GM12878 (cell line): ENCODE measurements at regions not wholly inside any gene's neighbourhood (a gene's known extent, or its start where the extent isn't known, plus 50 kb on each side); places are given as distances from the start of the nearest gene placed in this dataset.

ENCODE experiments used
- ATAC-seq: fragments of 200-7000 bp; cut with Tn5 transposase; 3 replicates; pipeline ENCODE4 v1.9.1; 2020; ENCODE audit warnings: mild to moderate bottlenecking, moderate library complexity
- BruUV-seq: library from RNA; stranded (reverse); fragments of 400-500 nt; replicated peaks from 2 replicates; lab custom pipeline; 2021; lab: Mats Ljungman, UMichigan
- CTCF ChIA-PET: fragments of 300-600 bp; sonication (Branson Sonifier 250); formaldehyde crosslinking; extraction: SDS; loops from one replicate; lab custom pipeline; 2021; ENCODE audit warnings: inconsistent platforms; lab: Yijun Ruan, JAX
- POLR2A ChIA-PET: fragments of 350-600 bp; formaldehyde crosslinking; extraction: SDS; loops from one replicate; lab custom pipeline; 2021; ENCODE audit warnings: inconsistent platforms; lab: Charles Lee
- RAD21 ChIA-PET: fragments of 300-600 bp; sonication (Branson Sonifier 250); formaldehyde crosslinking; loops from one replicate; lab custom pipeline; 2023; ENCODE audit warnings: antibody characterized with exemption; ENCODE audit not compliant: unreplicated experiment; lab: Charles Lee
- SMC1A ChIA-PET: fragments of 300-600 bp; sonication (Branson Sonifier 250); formaldehyde crosslinking; loops from one replicate; lab custom pipeline; 2023; ENCODE audit not compliant: unreplicated experiment, uncharacterized antibody; lab: Charles Lee
- DNase-seq: peaks from one replicate; pipeline ENCODE4 v3.0.0-alpha.2; 2011; ENCODE audit warnings: low read depth, low spot score
- FAIRE-seq: peaks from 3 replicates; lab custom pipeline; 2011; peaks lifted over from hg19 to GRCh38; lab: Jason Lieb, UNC
- H2AFZ ChIP-seq: 2 replicates; pipeline ENCODE4 v1.6.0; 2011; ENCODE audit warnings: low read depth, low read length, control low read depth; ENCODE audit not compliant: control insufficient read depth
- H3K27ac ChIP-seq: 2 replicates; pipeline ENCODE4 v1.5.1; 2011; ENCODE audit warnings: control low read depth; ENCODE audit not compliant: control insufficient read depth, insufficient read depth
- H3K27me3 ChIP-seq, 2 experiments: replicated peaks in 1 of 2; 2 replicates each; pipeline versions ENCODE4 v1.6.0 to v1.6.1; 2011; ENCODE audit warnings: low read length in 1 of 2; ENCODE audit not compliant: control insufficient read depth in 2 of 2, insufficient read depth in 2 of 2
- H3K36me3 ChIP-seq, 2 experiments: 2 replicates each; pipeline ENCODE4 v1.5.1; 2011; ENCODE audit warnings: low read length in 1 of 2; ENCODE audit not compliant: control insufficient read depth in 2 of 2, insufficient read depth in 2 of 2
- H3K4me1 ChIP-seq: 2 replicates; pipeline ENCODE4 v1.6.1; 2011; ENCODE audit warnings: mild to moderate bottlenecking, low read length, moderate library complexity, mixed read lengths; ENCODE audit not compliant: control insufficient read depth, insufficient read depth
- H3K4me2 ChIP-seq: 2 replicates; pipeline ENCODE4 v1.6.0; 2011; ENCODE audit warnings: control low read depth; ENCODE audit not compliant: control insufficient read depth, insufficient read depth
- H3K4me3 ChIP-seq: fragments of 200-600 bp; sonication (generic); 2 replicates; pipeline ENCODE4 v1.5.1; 2016
- H3K79me2 ChIP-seq: 2 replicates; pipeline ENCODE4 v1.6.0; 2011; ENCODE audit warnings: low read length; ENCODE audit not compliant: control insufficient read depth, insufficient read depth
- H3K9ac ChIP-seq: 2 replicates; pipeline ENCODE4 v1.8.0; 2011; ENCODE audit warnings: low read length, control low read depth, mixed read lengths; ENCODE audit not compliant: control insufficient read depth, insufficient read depth
- H3K9me3 ChIP-seq: replicated peaks from 3 replicates; pipeline ENCODE4 v1.5.1; 2011; ENCODE audit warnings: mild to moderate bottlenecking, low read length; ENCODE audit not compliant: control insufficient read depth, insufficient read depth
- H4K20me1 ChIP-seq: 2 replicates; pipeline ENCODE4 v1.6.0; 2011; ENCODE audit not compliant: control insufficient read depth, insufficient read depth
- CHD1 ChIP-seq: IDR thresholded peaks from 2 replicates; pipeline ENCODE4 v1.6.1; 2012; ENCODE audit warnings: low read depth, low read length, improper control_type of control experiment
- EED ChIP-seq: sonication (generic); IDR thresholded peaks from 2 replicates; pipeline ENCODE4 v1.6.1; 2016; ENCODE audit warnings: antibody characterized with exemption, low read depth
- FOXM1 ChIP-seq: IDR thresholded peaks from 2 replicates; pipeline ENCODE4 v1.6.1; 2012; ENCODE audit warnings: low read depth, mild to moderate bottlenecking, inconsistent platforms, low read length, moderate library complexity
- IKZF2 ChIP-seq, 2 experiments: fragments of 450-650 bp; IDR thresholded peaks; 2 replicates each; pipeline ENCODE4 v1.6.1; 2017; ENCODE audit warnings: mild to moderate bottlenecking in 2 of 2, moderate library complexity in 2 of 2
- JUNB ChIP-seq: IDR thresholded peaks from 2 replicates; pipeline ENCODE4 v1.6.1; 2016; ENCODE audit warnings: antibody characterized with exemption, mild to moderate bottlenecking
- JUND ChIP-seq: IDR thresholded peaks from 2 replicates; pipeline ENCODE4 v1.6.1; 2012; ENCODE audit warnings: low read depth, mild to moderate bottlenecking, low read length, improper control_type of control experiment, moderate library complexity
- in situ Hi-C: fragments of 300-500 bp; cut with MboI; formaldehyde crosslinking; loops from 9 replicates; pipeline ENCODE4 v1.14.3; 2018; ENCODE audit warnings: mixed read lengths
- intact Hi-C: fragments of 100-400 bp; cut with micrococcal nuclease; formaldehyde crosslinking; loops from one replicate; pipeline ENCODE4 v1.14.2; 2022; ENCODE audit not compliant: unreplicated experiment
- TF ChIP-seq, protein P1 (sequence below): IDR thresholded peaks from 2 replicates; pipeline ENCODE4 v1.6.1; 2011; ENCODE audit warnings: borderline replicate concordance, low read depth, mild to moderate bottlenecking, moderate library complexity, low read length; ENCODE audit not compliant: insufficient read depth, poor library complexity, severe bottlenecking
- TF ChIP-seq, protein P2 (sequence below): fragments of 150-350 bp; IDR thresholded peaks from 2 replicates; pipeline ENCODE4 v1.6.1; 2014; ENCODE audit warnings: mild to moderate bottlenecking, low read depth, low read length
- TF ChIP-seq, protein P3 (sequence below): fragments of 450-650 bp; IDR thresholded peaks from 2 replicates; pipeline ENCODE4 v1.6.1; 2017; ENCODE audit warnings: mild to moderate bottlenecking, low read depth, inconsistent platforms; ENCODE audit not compliant: poor library complexity, severe bottlenecking
- TF ChIP-seq, protein P4 (sequence below): fragments of 450-650 bp; IDR thresholded peaks from 2 replicates; pipeline ENCODE4 v1.6.1; 2017; ENCODE audit warnings: antibody characterized with exemption, mild to moderate bottlenecking, moderate library complexity

DNA sequence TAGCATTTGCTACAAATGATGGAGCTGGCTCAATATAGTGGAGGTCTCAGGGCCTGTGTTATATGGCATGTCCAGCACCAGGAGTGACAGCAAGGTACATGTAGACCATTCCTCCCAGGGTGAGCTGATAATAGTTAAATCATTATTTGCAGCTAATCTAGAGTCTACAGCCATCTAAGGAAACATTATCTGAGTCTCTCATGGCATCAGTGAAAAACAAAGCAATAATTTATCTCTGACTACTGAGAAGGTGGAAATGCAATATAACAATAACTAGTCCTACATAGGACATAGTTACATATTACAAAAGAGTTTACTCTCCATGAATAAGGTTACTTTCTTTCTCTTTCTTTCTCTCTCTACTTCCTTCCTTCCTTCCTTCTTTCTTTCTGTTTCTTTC lies 143.4 kb upstream of the KCNK2 start (continued):
- TF ChIP-seq JUND, result no peak
- TF ChIP-seq, protein P1, sequence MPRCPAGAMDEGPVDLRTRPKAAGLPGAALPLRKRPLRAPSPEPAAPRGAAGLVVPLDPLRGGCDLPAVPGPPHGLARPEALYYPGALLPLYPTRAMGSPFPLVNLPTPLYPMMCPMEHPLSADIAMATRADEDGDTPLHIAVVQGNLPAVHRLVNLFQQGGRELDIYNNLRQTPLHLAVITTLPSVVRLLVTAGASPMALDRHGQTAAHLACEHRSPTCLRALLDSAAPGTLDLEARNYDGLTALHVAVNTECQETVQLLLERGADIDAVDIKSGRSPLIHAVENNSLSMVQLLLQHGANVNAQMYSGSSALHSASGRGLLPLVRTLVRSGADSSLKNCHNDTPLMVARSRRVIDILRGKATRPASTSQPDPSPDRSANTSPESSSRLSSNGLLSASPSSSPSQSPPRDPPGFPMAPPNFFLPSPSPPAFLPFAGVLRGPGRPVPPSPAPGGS, result no peak
- no peak for TF ChIP-seq IKZF2 (IDR thresholded peaks at IDR 0.05)
- no peak for TF ChIP-seq CHD1
- no peak for TF ChIP-seq JUNB

DNA sequence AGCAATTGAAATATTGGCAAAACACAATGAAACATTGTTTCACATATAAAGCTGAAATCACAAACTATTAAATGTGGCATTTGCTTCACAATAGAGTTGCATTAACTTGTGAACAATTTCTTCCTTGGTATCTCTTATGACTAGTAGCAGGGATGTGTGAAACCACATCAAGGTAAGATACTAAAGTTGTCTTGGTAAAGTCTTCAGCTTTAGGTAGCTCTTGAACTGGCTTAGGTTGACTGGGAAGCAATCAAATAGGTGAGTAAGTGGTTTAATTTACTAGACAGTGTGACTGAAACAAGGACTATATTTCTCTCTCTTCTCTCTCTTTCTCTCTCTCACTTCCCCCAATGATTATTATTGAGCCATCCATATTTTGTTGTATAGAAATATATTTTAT lies 141.5 kb upstream of the KCNK2 start:
- no peak overlapping the region for H3K9ac ChIP-seq
- no peaks in the 10 kb centered on the region for H3K36me3 ChIP-seq
- ChIA-PET POLR2A (interaction anchor here (0.6 kb wide), 1 partner anchor 1600 kb away, joined by 5 read pairs; no protein-coding TSS in a partner anchor), CTCF (interaction anchor here (0.6 kb wide), 1 partner anchor 130 kb away, joined by 3 read pairs; no protein-coding TSS in a partner anchor), SMC1A (interaction anchor here (0.7 kb wide), 1 partner anchor 16 kb away, joined by 3 read pairs; no protein-coding TSS in a partner anchor), RAD21 (no interaction called here)
- no peak overlapping the region for H3K4me2 ChIP-seq
- TF ChIP-seq, protein P2, sequence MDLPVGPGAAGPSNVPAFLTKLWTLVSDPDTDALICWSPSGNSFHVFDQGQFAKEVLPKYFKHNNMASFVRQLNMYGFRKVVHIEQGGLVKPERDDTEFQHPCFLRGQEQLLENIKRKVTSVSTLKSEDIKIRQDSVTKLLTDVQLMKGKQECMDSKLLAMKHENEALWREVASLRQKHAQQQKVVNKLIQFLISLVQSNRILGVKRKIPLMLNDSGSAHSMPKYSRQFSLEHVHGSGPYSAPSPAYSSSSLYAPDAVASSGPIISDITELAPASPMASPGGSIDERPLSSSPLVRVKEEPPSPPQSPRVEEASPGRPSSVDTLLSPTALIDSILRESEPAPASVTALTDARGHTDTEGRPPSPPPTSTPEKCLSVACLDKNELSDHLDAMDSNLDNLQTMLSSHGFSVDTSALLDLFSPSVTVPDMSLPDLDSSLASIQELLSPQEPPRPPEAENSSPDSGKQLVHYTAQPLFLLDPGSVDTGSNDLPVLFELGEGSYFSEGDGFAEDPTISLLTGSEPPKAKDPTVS, result no peak
- TF ChIP-seq EED (no peak), FOXM1 (no peak)
- TF ChIP-seq, protein P3, sequence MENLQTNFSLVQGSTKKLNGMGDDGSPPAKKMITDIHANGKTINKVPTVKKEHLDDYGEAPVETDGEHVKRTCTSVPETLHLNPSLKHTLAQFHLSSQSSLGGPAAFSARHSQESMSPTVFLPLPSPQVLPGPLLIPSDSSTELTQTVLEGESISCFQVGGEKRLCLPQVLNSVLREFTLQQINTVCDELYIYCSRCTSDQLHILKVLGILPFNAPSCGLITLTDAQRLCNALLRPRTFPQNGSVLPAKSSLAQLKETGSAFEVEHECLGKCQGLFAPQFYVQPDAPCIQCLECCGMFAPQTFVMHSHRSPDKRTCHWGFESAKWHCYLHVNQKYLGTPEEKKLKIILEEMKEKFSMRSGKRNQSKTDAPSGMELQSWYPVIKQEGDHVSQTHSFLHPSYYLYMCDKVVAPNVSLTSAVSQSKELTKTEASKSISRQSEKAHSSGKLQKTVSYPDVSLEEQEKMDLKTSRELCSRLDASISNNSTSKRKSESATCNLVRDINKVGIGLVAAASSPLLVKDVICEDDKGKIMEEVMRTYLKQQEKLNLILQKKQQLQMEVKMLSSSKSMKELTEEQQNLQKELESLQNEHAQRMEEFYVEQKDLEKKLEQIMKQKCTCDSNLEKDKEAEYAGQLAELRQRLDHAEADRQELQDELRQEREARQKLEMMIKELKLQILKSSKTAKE, result no peak
- TF ChIP-seq, protein P4, sequence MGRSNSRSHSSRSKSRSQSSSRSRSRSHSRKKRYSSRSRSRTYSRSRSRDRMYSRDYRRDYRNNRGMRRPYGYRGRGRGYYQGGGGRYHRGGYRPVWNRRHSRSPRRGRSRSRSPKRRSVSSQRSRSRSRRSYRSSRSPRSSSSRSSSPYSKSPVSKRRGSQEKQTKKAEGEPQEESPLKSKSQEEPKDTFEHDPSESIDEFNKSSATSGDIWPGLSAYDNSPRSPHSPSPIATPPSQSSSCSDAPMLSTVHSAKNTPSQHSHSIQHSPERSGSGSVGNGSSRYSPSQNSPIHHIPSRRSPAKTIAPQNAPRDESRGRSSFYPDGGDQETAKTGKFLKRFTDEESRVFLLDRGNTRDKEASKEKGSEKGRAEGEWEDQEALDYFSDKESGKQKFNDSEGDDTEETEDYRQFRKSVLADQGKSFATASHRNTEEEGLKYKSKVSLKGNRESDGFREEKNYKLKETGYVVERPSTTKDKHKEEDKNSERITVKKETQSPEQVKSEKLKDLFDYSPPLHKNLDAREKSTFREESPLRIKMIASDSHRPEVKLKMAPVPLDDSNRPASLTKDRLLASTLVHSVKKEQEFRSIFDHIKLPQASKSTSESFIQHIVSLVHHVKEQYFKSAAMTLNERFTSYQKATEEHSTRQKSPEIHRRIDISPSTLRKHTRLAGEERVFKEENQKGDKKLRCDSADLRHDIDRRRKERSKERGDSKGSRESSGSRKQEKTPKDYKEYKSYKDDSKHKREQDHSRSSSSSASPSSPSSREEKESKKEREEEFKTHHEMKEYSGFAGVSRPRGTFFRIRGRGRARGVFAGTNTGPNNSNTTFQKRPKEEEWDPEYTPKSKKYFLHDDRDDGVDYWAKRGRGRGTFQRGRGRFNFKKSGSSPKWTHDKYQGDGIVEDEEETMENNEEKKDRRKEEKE, result no peak
- ATAC-seq (no peak), DNase-seq (no peak), FAIRE-seq (no peak)
- no TSS peak for BruUV-seq
- H4K20me1 ChIP-seq, result no peaks in the 10 kb centered on the region
- intact Hi-C loops, result no loop called here
- no peak overlapping the region for H2AFZ ChIP-seq
- H3K4me3 ChIP-seq, result no peak overlapping the region
- H3K27me3 ChIP-seq, result no peaks in the 10 kb centered on the region
- no peak overlapping the region for H3K27ac ChIP-seq
- H3K79me2 ChIP-seq, result no peaks in the 10 kb centered on the region
- in situ Hi-C loops, result no loop called here
- no peaks in the 10 kb centered on the region for H3K9me3 ChIP-seq
- no peaks in the 10 kb centered on the region for H3K4me1 ChIP-seq
